NCI-H1048 (cell line): ENCODE measurements at regions not wholly inside any gene's neighbourhood (a gene's known extent, or its start where the extent isn't known, plus 50 kb on each side); places are given as distances from the start of the nearest gene placed in this dataset.
"Not testable (repeated sequence)": the region's sequence is repeated elsewhere in the genome, so short reads cannot be mapped to it uniquely, and the experiment has no call there.

ENCODE experiments used
- DNase-seq: peaks from one replicate; lab custom pipeline; 2025; lab: John Stamatoyannopoulos, UW

DNA sequence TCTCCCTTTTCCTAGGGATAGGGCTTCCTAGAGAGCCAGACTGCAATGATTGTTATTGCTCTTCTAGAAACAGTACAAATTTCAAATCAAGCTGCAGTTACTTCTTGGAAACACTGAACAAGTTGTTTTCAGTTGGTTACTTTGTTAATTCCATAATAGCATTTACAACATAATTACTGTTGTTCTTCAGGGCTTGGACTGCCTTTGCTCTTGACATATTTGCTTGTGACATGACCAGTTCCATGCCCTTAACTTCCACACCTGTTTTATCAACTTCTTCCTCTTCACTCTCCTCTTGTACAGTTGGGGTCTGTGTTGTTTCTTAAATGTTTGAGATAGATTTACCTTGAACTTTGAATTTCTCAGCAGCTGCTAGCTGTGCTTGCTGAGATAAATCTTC is 104.4 kb downstream of the SEC23IP start:
- no peak for DNase-seq

GRCh38 chr10:119997429-119997828 is 104.9 kb downstream of the SEC23IP start:
- DNase-seq = no peak

DNA sequence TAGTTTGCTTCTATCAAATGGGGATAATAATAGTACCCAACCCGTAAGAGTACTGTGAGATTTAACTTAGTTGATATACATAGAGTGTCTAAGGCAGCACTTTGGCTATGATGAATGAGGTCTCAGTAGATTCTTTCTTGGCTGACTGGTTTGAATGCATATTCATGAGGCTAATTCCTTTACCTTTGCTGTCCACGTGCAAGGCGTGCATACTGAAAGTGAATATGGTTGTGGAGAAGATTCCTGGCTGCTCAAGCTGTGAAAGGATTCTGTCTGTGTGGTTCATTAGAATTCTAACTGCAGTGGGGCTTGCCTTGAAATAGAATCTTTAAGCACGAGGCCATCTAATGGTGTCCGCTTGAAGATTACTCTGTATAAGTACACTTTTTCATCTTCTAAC is 110.3 kb downstream of the SEC23IP start:
- no peak for DNase-seq

DNA sequence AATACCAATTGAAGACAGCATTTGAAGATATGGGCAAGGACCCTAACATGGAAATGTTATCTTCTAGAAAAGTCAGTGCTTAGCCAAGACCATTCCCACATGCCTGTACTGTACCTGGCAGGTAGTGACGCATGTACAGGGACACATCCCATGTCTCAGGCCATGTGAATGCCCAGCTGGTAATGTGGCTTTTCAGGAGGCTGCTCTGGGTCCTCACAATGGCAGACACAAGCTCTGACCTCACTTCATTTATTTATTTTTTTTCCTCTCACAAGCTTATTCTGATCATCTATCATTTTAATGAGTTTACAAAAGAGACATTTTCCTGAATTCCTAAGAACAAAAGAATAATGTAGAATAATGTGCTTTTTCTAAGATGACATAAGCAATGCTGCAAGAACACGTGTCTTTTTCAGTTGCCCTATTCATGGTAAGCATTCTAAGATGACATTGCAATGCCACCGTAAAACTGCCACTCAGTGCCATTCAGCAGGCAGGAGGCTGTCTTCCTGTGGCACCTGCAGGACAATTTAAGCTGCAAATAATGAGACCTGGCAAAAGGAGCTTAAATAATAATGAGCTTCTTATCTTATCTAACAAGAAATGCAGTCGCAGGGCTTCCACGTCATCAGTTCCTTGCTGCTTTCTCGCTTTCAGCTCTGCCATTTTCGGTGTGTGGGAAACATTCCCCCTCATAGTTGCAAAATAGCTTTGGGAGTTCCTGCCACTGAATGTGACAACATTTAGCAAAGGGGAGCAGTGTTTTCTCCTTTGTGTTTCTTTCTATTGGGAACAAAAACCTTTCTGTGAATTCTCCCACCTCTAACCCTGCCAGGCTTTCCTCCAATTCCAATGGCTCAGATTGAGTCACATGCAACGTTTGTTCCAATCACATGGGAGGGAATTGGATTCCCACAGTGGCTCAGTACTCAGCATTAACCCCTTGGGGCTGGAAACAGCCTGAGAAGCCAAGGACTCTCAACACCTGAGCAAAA is 113.0 kb downstream of the SEC23IP start:
- DNase-seq = no peak

GRCh38 chr10:120007261-120007660 is 114.7 kb downstream of the SEC23IP start:
- DNase-seq = no peak

- DNase-seq = no peak
Observed at GRCh38 chr10:120011359-120012130, 119.0 kb downstream of the SEC23IP start.

DNA sequence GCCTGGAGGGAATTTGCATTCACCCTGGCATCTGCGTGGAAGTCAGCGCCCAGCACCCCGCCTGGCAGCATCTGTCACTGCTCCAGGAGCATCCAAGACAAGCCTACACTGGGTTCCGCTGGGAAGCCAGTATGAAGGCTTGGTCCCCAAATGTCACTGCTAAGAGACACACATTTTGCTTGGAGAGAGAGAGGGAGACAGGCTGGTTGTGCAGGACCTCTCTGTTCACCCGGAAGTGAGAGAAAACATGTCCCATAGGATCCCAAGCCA is 119.5 kb downstream of the SEC23IP start:
- no peak for DNase-seq

DNA sequence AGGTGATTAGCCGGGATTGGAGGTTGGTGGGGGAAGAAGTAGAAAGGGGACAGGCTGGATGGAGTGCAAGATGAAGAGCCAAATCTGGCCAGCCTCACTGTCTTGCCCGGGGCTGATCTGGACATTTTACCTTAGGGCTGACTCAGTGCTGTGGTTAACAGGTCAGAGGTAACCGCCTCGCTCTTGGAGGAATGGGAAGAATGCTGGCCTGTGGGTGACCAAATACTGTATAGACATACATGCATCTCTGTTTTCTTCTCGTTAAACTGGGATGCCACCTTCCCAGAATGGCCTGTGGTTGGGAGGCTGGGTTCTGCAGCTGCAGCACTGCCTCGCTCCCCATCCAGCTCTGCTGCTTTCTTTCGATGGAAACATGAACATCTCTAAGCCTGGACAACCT is 120.0 kb downstream of the SEC23IP start:
- DNase-seq = no peak

DNA sequence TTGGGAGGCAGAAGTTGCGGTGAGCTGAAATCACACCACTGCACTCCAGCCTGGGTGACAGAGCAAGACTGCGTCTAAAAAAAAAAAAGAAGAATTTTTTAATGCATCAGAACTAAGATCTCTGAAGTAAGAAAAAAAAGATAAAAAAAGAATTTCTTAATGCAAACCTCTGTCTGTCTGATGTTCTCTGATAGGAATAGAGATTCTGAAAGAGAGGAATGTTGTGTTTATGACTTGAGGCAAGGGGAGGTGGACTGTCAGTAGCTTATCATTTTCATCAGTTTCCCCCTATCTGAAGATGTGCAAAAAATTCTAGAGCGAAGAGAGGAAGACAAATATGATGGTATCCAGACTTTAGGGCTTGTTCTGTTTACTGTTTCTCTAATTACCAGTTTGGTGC is 121.5 kb downstream of the SEC23IP start:
- DNase-seq = no peak

GRCh38 chr10:120015064-120015463 is 122.5 kb downstream of the SEC23IP start:
- DNase-seq = no peak

GRCh38 chr10:120016906-120017305 is 124.4 kb downstream of the SEC23IP start:
- no peak for DNase-seq

DNA sequence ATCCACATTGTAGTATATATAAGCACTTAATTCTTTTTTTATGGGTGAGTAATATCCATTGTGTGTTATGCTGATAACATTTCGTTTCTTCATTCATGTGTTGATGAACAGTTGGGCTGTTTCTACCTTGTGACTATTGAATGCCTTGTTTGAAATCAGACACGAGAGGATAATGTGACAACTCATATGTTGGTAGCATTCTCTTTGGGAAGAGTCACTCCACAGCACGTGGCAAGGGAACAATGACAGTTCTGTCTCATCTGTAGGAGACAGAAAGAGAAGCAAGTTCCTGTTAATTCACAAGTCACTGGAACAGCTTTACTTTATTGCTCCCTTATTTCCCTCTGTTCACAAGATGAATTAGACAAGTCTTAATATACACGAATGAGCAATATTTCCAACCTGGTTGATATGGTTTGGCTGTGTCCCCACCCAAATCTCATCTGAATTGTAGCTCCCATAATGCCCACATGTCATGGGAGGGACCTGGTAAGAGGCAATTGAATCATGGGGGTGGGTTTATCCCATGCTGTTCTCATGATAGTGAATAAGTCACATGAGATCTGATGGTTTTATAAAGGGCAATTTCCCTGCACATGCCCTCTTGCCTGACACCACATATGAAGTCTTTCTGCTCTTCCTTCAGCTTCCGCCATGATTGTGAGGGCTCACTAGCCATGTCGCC is 125.3 kb downstream of the SEC23IP start:
- no peak for DNase-seq

- no peak for DNase-seq
Observed at GRCh38 chr10:120018695-120019094, 126.2 kb downstream of the SEC23IP start.

DNA sequence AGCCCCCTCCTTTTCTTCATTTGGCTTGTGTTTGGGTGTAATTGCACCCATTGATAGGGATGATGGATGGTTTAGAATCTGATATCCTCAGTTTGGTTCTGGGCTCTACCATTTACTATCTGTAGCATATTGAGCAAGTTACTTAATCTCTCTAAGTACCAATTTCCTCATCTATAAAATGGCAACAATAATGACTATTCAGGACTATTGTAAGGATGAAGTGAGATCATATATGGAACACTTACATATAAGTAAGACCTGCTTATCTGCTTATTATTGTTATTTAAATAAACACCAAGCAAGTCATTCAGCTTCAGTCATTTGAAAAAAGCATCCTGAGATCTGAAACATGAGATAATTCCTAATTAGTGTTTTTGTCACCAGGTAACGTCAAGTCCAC is 127.0 kb downstream of the SEC23IP start:
- no peak for DNase-seq

GRCh38 chr10:120022357-120022756 is 129.8 kb downstream of the SEC23IP start:
- DNase-seq = no peak

DNA sequence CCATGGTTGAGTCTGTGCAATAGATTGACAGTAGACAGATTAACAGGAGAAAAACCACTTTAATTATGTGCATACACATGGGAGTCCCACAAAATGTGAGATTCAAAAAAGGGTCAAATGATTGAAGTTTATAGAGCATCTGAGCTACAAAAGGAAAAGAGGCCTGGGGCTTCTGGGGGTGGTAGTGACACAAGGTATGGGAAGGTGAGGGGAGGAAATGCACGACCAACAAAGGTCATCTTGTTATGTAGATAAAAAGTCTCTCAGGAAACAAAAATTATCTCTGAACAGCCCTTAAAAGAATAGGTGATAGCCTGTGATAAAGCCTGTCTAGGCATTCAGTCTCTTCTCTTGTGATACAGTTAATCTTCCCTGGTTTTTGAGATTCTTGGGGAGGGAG is 141.7 kb downstream of the SEC23IP start:
- DNase-seq = no peak

DNA sequence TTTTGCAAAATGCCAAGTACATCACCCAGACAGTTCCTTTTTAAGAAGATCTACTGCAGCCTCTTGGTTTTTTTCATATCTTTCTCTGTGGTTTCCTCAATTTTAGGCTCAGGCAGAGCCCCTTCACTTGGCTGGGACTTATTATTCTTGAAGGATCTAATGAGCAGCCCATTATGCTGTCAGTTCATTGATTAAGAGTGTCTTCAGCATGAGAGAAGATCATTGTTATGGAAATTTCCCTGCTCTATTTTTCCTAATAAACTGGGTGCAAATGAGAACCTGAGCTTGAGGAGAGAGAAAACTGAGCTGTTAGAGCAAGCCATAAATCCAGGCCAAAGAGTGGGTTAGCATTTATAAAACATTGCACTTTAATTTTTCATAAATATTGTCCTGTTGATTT is 146.5 kb downstream of the SEC23IP start:
- no peak for DNase-seq

DNA sequence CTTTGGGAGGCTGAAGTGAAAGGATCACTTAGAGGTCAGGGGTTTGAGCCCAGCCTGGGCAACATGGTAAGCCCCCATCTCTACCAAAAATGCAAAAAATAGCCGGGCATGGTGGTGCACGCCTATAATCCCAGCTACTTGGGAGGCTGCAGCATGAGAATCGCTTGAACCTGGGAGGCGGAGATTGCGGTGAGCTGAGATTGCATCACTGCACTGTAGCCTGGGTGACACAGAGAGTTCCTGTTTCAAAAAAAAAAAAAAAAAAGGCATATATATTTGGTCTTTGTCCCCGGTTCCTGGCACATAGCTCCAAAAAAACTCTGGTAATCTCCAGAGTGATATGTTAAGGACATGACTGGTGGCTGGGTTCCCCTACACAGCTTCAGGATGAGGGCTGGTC is 147.3 kb downstream of the SEC23IP start:
- no peak for DNase-seq

DNA sequence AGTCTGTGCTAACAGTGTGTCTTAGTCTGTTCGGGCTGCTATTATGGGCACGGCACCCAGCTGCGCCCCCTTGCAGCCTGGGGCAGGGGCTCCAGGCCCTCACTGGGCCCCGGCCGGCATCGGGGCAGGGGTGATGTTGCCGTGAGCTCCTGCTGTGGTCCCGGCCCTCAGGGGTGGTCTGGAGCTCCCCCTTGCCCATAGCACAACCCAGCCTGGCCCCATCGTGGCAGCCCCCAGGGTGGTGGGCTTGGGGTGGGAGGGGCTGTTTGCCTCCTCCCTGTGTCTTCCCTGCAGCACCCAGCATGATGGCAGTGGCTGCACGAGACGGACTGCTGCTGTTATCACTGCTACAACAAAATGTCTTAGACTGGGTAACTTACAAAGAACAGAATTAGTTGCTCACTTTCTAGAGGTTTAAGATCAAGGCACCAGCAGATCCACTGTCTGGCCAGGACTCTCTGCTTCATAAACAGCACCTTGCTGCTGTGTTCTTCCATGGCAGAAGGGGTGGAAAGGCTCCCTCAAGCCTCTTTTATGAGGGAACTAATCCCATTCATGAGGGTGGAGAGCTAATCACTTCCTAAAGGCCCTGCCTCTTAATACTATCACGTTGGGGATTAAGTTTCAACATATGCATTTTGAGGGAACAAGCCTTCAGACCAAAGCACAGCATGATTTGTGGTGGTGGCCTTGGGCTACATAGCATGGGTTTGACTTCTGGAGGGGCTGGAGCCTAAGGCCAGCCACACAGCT is 149.5 kb downstream of the SEC23IP start:
- DNase-seq = no peak

- DNase-seq = no peak
Observed at GRCh38 chr10:120042705-120043104, 150.2 kb downstream of the SEC23IP start.

- DNase-seq = not testable (repeated sequence)
Observed at GRCh38 chr10:120047373-120047772, 154.8 kb downstream of the SEC23IP start.

- DNase-seq = no peak
Observed at GRCh38 chr10:120047926-120048325, 155.4 kb downstream of the SEC23IP start.
